CD4-positive, alpha-beta T cell (primary cell): ENCODE measurements at regions not wholly inside any gene's neighbourhood (a gene's known extent, or its start where the extent isn't known, plus 50 kb on each side); places are given as distances from the start of the nearest gene placed in this dataset.

Experiments used
- ATAC-seq: fragments of 200-7000 bp; cut with Tn5 transposase; one replicate; pipeline ENCODE4 v1.10.0; 2022; ENCODE audit warnings: mild to moderate bottlenecking; ENCODE audit not compliant: poor library complexity
- CTCF ChIA-PET: fragments of 350-600 bp; sonication (Branson Sonifier 250); formaldehyde crosslinking; loops from one replicate; lab custom pipeline; 2021; ENCODE audit warnings: antibody characterized with exemption, inconsistent platforms; lab: Charles Lee
- POLR2A ChIA-PET: fragments of 350-600 bp; sonication (Branson Sonifier 250); formaldehyde crosslinking; loops from one replicate; lab custom pipeline; 2021; ENCODE audit warnings: antibody characterized with exemption, inconsistent platforms; lab: Charles Lee
- DNase-seq, 14 experiments: peaks; one replicate each; pipeline ENCODE4 v3.0.0-alpha.2; 2013 to 2020; ENCODE audit warnings: mixed read lengths in 2 of 14
- H3K27ac ChIP-seq, 2 donors: one replicate each; pipeline versions ENCODE4 v1.5.1 to v1.7.0; 2013; ENCODE audit warnings: low read length in 2 of 2, low read depth in 1 of 2, mild to moderate bottlenecking in 1 of 2
- H3K27me3 ChIP-seq, 2 experiments: 1 replicate in 1 of 2; 2 replicates in 1 of 2; pipeline versions ENCODE4 v1.6.1 to v1.7.0; 2013; ENCODE audit warnings: low read length in 2 of 2, control low read depth in 1 of 2, mild to moderate bottlenecking in 1 of 2, moderate library complexity in 1 of 2; ENCODE audit not compliant: insufficient read depth in 2 of 2, control insufficient read depth in 1 of 2
- H3K36me3 ChIP-seq: one replicate; pipeline ENCODE4 v1.6.1; 2013; ENCODE audit warnings: low read length, control low read depth; ENCODE audit not compliant: insufficient read depth
- H3K4me1 ChIP-seq: one replicate; pipeline ENCODE4 v1.6.1; 2013; ENCODE audit warnings: low read length, control low read depth; ENCODE audit not compliant: insufficient read depth
- H3K4me3 ChIP-seq: one replicate; pipeline ENCODE4 v1.5.1; 2013; ENCODE audit warnings: mild to moderate bottlenecking, low read length, moderate library complexity
- H3K9me3 ChIP-seq, 2 experiments: 1 replicate in 1 of 2; 2 replicates in 1 of 2; pipeline versions ENCODE4 v1.6.1 to v1.7.0; 2013; ENCODE audit warnings: low read length in 2 of 2, mild to moderate bottlenecking in 2 of 2, control low read depth in 1 of 2, moderate library complexity in 1 of 2; ENCODE audit not compliant: control insufficient read depth in 1 of 2, insufficient read depth in 1 of 2
- H3K27ac Mint-ChIP-seq: one replicate; pipeline ENCODE4 v1.8.0; 2020; ENCODE audit warnings: mixed read lengths
- H3K27me3 Mint-ChIP-seq: one replicate; pipeline ENCODE4 v1.8.0; 2021; ENCODE audit warnings: mixed read lengths
- H3K36me3 Mint-ChIP-seq: one replicate; pipeline ENCODE4 v1.8.0; 2021; ENCODE audit warnings: low read depth, mixed read lengths
- H3K4me1 Mint-ChIP-seq: one replicate; pipeline ENCODE4 v1.8.0; 2021; ENCODE audit warnings: low read depth, mixed read lengths
- H3K4me3 Mint-ChIP-seq: one replicate; pipeline ENCODE4 v1.8.0; 2020; ENCODE audit warnings: mild to moderate bottlenecking, mixed read lengths
- H3K9me3 Mint-ChIP-seq: one replicate; pipeline ENCODE4 v1.8.0; 2020; ENCODE audit warnings: mixed read lengths
- intact Hi-C, 2 experiments: fragments of 100-400 bp; cut with DNase I in 1 of 2; cut with micrococcal nuclease in 1 of 2; formaldehyde crosslinking; loops; one replicate each; pipeline versions ENCODE4 v1.15.1 to v1.9.0; 2023 to 2025; cut with DNase I, micrococcal nuclease
- TF ChIP-seq, protein P1 (sequence below): fragments of 200-600 bp; IDR thresholded peaks from one replicate; pipeline ENCODE4 v1.8.0; 2022; ENCODE audit warnings: antibody characterized with exemption, mild to moderate bottlenecking

DNA sequence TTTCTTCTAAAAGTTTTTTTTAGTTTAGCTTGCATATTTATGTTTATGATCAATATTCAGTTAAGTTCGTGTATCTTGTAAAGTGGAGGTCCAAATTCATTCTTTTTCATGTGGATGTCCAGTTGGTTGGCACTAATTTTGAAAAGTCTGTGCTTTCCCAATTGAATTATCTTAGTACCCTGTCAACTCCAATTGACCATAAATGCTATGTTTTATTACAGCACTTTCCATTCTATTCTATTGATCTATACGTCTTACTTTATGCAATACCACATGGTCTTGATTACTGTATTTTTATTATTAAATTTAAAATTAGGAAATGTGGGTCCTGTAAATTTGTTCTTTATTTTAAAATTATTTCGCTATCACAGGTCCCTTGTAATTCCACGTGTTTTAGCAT lies 837.6 kb upstream of the SLC10A2 start:
- H3K4me1 ChIP-seq, result no peaks in the 10 kb centered on the region
- ChIA-PET POLR2A (no interaction called here), CTCF (no interaction called here)
- H3K36me3 ChIP-seq, result no peaks in the 10 kb centered on the region
- H3K27ac ChIP-seq, result no peak overlapping the region
- H3K27ac Mint-ChIP-seq, result no peak overlapping the region
- no peak overlapping the region for H3K4me3 ChIP-seq
- no peaks in the 10 kb centered on the region for H3K4me1 Mint-ChIP-seq
- H3K36me3 Mint-ChIP-seq, result no peaks in the 10 kb centered on the region
- no peak overlapping the region for H3K4me3 Mint-ChIP-seq
- TF ChIP-seq, protein P1, sequence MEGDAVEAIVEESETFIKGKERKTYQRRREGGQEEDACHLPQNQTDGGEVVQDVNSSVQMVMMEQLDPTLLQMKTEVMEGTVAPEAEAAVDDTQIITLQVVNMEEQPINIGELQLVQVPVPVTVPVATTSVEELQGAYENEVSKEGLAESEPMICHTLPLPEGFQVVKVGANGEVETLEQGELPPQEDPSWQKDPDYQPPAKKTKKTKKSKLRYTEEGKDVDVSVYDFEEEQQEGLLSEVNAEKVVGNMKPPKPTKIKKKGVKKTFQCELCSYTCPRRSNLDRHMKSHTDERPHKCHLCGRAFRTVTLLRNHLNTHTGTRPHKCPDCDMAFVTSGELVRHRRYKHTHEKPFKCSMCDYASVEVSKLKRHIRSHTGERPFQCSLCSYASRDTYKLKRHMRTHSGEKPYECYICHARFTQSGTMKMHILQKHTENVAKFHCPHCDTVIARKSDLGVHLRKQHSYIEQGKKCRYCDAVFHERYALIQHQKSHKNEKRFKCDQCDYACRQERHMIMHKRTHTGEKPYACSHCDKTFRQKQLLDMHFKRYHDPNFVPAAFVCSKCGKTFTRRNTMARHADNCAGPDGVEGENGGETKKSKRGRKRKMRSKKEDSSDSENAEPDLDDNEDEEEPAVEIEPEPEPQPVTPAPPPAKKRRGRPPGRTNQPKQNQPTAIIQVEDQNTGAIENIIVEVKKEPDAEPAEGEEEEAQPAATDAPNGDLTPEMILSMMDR, result no peak
- H3K27me3 ChIP-seq, result no peaks in the 10 kb centered on the region
- ATAC-seq (no peak), DNase-seq (no peak)
- intact Hi-C loops, result no loop called here
- H3K9me3 Mint-ChIP-seq, result peaks cover 2% of the 10 kb centered on the region
- H3K27me3 Mint-ChIP-seq, result no peaks in the 10 kb centered on the region
- H3K9me3 ChIP-seq, result no peaks in the 10 kb centered on the region

DNA sequence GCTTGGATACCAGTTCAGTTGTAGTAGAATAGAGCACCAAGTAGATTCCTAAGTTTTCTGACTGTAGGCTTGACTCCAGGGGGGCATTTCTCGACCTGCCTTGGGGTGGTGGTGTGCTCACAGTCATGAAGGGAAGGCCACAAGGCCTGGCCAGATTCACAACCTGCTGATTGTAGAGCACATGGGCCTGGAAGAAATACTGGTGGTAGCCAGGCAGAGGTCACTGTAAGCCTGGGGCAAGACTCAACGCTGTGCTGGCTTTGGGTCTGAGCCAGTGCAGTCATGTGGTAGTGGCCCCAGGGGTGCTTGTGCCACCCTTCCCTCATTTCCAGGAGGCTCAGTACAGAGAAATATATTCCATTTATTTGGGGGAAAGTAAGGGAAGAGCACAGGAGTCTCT lies 832.3 kb upstream of the SLC10A2 start:
- no peaks in the 10 kb centered on the region for H3K36me3 ChIP-seq
- intact Hi-C loops, result no loop called here
- DNase-seq, result no peak
- H3K4me3 Mint-ChIP-seq, result no peak overlapping the region
- no peaks in the 10 kb centered on the region for H3K36me3 Mint-ChIP-seq
- no peak overlapping the region for H3K4me3 ChIP-seq
- no peak overlapping the region for H3K27ac ChIP-seq
- H3K4me1 Mint-ChIP-seq, result no peaks in the 10 kb centered on the region
- ATAC-seq, result no peak
- no peak overlapping the region for H3K27ac Mint-ChIP-seq
- no peaks in the 10 kb centered on the region for H3K4me1 ChIP-seq
- H3K27me3 Mint-ChIP-seq, result no peaks in the 10 kb centered on the region
- H3K9me3 Mint-ChIP-seq, result no peaks in the 10 kb centered on the region
- H3K27me3 ChIP-seq, result no peaks in the 10 kb centered on the region
- CTCF ChIA-PET, result no interaction called here
- TF ChIP-seq, protein P1, result no peak
- POLR2A ChIA-PET, result no interaction called here
- peaks cover 0 to 3% of the 10 kb centered on the region in 2 experiments for H3K9me3 ChIP-seq

DNA sequence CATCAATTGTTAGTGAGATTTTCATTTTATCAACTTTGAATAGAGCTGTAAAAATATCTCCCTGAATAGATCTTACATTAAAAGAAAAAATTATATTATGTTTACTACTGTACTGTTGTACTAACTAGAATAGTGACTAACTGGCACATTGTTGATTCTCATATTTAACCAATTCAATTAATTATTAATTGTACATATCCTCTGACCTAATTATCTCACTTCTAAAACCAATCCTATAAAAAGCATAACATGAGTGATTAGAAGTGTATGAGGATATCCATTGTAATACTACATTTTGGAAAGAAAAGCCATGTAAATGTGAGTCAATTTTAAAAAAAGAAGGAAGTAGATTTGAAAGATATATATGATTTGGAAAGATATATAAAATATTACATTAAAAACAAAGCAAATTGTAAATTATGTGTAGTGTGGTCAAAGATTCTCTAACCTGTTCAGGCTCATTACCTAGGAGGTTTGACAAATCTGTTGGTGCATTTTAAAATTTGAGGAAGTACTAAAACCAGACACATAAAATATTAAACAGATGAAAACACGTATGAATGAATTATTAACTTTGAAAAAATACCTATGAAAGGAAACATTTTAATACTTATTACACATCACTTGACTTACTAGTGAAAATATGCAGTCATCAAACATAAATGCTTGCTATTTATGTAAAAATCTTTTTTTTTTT lies 829.8 kb upstream of the SLC10A2 start:
- Mint-ChIP-seq H3K27me3 (no peaks in the 10 kb centered on the region), H3K36me3 (no peaks in the 10 kb centered on the region), H3K9me3 (no peaks in the 10 kb centered on the region), H3K4me3 (no peak overlapping the region), H3K4me1 (no peaks in the 10 kb centered on the region), H3K27ac (no peak overlapping the region)
- intact Hi-C loops, result no loop called here
- no peaks in the 10 kb centered on the region for H3K27me3 ChIP-seq
- ChIA-PET CTCF (no interaction called here), POLR2A (no interaction called here)
- H3K4me3 ChIP-seq, result no peak overlapping the region
- no peak for DNase-seq
- no peak for ATAC-seq
- no peaks in the 10 kb centered on the region for H3K4me1 ChIP-seq
- H3K27ac ChIP-seq, result no peak overlapping the region
- H3K9me3 ChIP-seq, result peaks cover 0 to 3% of the 10 kb centered on the region in 2 experiments
- H3K36me3 ChIP-seq, result no peaks in the 10 kb centered on the region
- TF ChIP-seq, protein P1, result no peak
